ENCODE measurements at regions not wholly inside any gene's neighbourhood (a gene's known extent, or its start where the extent isn't known, plus 50 kb on each side); places are given as distances from the start of the nearest gene placed in this dataset.
"Not testable (repeated sequence)": the region's sequence is repeated elsewhere in the genome, so short reads cannot be mapped to it uniquely, and the experiment has no call there.

DNA sequence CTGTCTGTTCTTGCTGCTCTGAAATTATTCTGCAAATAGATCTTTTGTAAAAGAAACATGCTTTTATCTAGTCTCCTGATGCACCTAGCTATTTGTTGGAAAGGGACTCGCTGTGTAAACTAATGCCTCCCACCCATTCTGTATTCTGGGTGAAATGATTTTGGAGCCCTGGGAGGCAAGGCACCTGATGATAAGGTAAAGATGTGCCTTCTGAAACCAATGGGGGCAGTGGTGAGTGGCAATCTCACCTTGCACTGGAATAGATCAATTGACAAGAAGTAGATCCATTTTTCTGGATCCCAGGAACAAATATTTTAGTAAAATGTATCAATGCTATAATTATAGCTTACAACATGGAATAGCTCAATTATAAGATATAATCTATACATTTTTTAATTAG lies 170.5 kb upstream of the SPATA31A3 start:
- H3K36me3 ChIP-seq (ENCODE audit: control insufficient read depth in 2 of 2, extremely low read depth in 1 of 2, insufficient read depth in 1 of 2, low read length in 1 of 2); DNase-seq; H3K27ac ChIP-seq (ENCODE audit: low read length); H3K27me3 Mint-ChIP-seq; H3K9me3 ChIP-seq; H3K4me3 Mint-ChIP-seq; H3K9me3 Mint-ChIP-seq; H3K27ac Mint-ChIP-seq; H3K27me3 ChIP-seq (replicated peaks in 1 of 2; ENCODE audit: control insufficient read depth in 2 of 2, extremely low read depth in 1 of 2, insufficient read depth in 2 of 2, low read length in 1 of 2); H3K4me1 ChIP-seq (ENCODE audit: control insufficient read depth in 1 of 2, extremely low read depth in 1 of 2, insufficient read depth in 2 of 2, low read length in 2 of 2); H3K36me3 Mint-ChIP-seq; CTCF ChIA-PET; H3K4me1 Mint-ChIP-seq; ATAC-seq (replicated peaks in 1 of 4); H3K4me3 ChIP-seq (ENCODE audit: control insufficient read depth in 1 of 2, extremely low read depth in 1 of 2, low read length in 1 of 2); POLR2A ChIA-PET: not testable (repeated sequence)
- WGBS (ENCODE audit: insufficient coverage): no CpG with 5 or more reads among the region's 1 CpG

DNA sequence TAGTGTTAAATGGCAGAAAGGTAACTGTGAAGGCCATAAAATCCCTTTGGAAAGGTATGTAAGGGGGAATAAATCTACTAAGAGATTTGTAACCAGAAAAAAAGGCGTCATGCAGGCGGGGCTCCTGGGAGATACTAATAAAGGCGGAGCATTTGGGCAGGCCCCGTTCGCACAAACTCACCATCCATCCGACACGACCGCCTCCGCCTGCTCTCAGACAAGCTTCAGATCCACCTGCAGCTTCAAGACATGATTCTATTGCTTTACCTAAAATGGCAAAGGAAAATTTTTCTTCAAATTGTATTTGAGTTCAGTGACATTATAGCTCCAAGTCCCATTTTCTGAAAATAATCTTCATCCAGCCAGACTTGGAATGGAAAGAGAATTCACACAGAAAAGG lies 162.9 kb upstream of the SPATA31A3 start:
- H3K9me3 ChIP-seq; H3K4me3 Mint-ChIP-seq; ATAC-seq (replicated peaks in 1 of 4); H3K9me3 Mint-ChIP-seq; H3K27ac Mint-ChIP-seq; H3K4me3 ChIP-seq (ENCODE audit: control insufficient read depth in 1 of 2, extremely low read depth in 1 of 2, low read length in 1 of 2); H3K36me3 ChIP-seq (ENCODE audit: control insufficient read depth in 2 of 2, extremely low read depth in 1 of 2, insufficient read depth in 1 of 2, low read length in 1 of 2); DNase-seq; H3K4me1 Mint-ChIP-seq; H3K27ac ChIP-seq (ENCODE audit: low read length); CTCF ChIA-PET; H3K27me3 Mint-ChIP-seq; H3K27me3 ChIP-seq (replicated peaks in 1 of 2; ENCODE audit: control insufficient read depth in 2 of 2, extremely low read depth in 1 of 2, insufficient read depth in 2 of 2, low read length in 1 of 2); POLR2A ChIA-PET; H3K4me1 ChIP-seq (ENCODE audit: control insufficient read depth in 1 of 2, extremely low read depth in 1 of 2, insufficient read depth in 2 of 2, low read length in 2 of 2); H3K36me3 Mint-ChIP-seq: not testable (repeated sequence)
- no CpG with 5 or more reads among the region's 9 CpGs for WGBS (ENCODE audit: insufficient coverage)

DNA sequence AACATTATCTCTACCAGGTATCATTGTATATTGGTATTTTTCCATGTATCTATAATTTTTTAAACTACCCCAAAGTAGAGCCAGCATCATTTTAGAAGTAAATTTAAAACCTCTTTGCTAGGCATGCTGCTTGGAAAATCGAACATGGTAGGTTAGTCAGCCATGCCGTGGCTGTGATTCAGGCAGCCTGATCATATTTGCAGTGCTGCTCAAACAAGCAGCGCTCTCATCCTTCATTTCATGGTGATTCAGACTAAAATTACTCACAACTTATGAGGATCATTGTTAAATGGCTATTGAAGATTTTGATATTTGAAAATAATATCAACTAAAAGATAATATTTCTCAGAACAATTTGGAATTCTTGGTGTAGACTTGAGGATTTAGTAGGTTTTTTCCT lies 161.2 kb upstream of the SPATA31A3 start:
- H3K4me3 ChIP-seq (ENCODE audit: control insufficient read depth in 1 of 2, extremely low read depth in 1 of 2, low read length in 1 of 2); DNase-seq; H3K4me1 ChIP-seq (ENCODE audit: control insufficient read depth in 1 of 2, extremely low read depth in 1 of 2, insufficient read depth in 2 of 2, low read length in 2 of 2); H3K27ac Mint-ChIP-seq; H3K36me3 Mint-ChIP-seq; H3K4me1 Mint-ChIP-seq; CTCF ChIA-PET; POLR2A ChIA-PET; ATAC-seq (replicated peaks in 1 of 4); H3K27me3 Mint-ChIP-seq; H3K9me3 ChIP-seq; H3K27me3 ChIP-seq (replicated peaks in 1 of 2; ENCODE audit: control insufficient read depth in 2 of 2, extremely low read depth in 1 of 2, insufficient read depth in 2 of 2, low read length in 1 of 2); H3K36me3 ChIP-seq (ENCODE audit: control insufficient read depth in 2 of 2, extremely low read depth in 1 of 2, insufficient read depth in 1 of 2, low read length in 1 of 2); H3K27ac ChIP-seq (ENCODE audit: low read length); H3K9me3 Mint-ChIP-seq; H3K4me3 Mint-ChIP-seq: not testable (repeated sequence)
- WGBS (ENCODE audit: insufficient coverage): no CpG with 5 or more reads among the region's 3 CpGs

DNA sequence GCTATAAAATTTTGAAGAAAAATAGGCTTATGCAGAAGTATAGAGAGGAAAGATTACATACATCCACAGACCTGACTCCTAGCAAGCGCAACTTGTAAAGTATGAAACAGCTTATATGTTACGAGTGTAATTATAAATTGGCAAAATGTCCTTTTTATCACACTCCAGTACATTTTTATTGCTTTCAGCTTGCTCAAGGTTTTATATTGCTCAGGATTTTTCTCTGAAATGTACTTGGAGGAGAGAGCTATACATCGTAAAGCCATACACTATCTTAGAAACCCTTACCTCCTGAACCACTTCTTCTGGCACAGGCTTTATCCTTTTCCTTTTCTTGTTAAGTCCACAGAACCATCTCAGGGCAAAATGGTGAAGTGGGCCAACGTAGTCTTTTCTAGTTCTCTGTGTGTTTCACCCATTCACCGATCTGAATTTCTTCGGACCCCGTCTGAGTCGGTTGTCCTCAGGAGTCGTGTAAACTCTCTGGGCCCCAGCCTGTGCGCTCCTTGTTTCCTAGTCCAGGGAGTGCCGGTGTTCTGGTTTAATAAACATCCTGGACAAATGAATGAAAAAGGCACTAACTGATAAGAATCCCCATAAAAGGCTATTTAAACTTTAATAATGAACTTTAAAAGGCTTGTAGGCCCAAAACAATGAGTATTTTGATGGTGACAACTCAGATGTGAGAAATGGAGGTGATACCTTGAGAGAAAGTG lies 150.2 kb upstream of the SPATA31A3 start:
- not testable (repeated sequence) for ATAC-seq (replicated peaks in 1 of 4)

DNA sequence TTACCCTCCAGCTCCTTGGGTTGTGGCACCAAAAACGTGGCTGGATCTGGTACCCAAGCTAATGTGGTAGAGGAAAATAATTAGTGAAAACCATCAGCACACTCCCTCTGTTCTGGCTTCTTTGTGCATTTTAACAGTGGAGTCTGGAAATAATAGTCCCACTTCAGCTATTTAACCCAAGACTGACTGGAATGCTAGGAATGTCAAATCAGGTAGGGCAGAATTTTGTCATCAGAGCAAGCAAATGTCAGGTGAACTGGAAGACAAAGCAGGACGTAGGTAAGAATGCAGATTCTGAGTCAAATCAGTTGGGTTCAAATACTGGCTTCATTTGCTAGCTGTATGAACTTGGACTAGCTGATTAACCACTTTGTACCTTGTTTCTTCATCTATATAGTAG lies 144.0 kb upstream of the SPATA31A3 start:
- H3K36me3 ChIP-seq (ENCODE audit: control insufficient read depth in 2 of 2, extremely low read depth in 1 of 2, insufficient read depth in 1 of 2, low read length in 1 of 2); H3K9me3 ChIP-seq; ATAC-seq (replicated peaks in 1 of 4); CTCF ChIA-PET; H3K4me3 Mint-ChIP-seq; H3K4me3 ChIP-seq (ENCODE audit: control insufficient read depth in 1 of 2, extremely low read depth in 1 of 2, low read length in 1 of 2); DNase-seq; H3K27ac ChIP-seq (ENCODE audit: low read length); H3K4me1 Mint-ChIP-seq; H3K27ac Mint-ChIP-seq; H3K4me1 ChIP-seq (ENCODE audit: control insufficient read depth in 1 of 2, extremely low read depth in 1 of 2, insufficient read depth in 2 of 2, low read length in 2 of 2); H3K9me3 Mint-ChIP-seq; POLR2A ChIA-PET; H3K27me3 ChIP-seq (replicated peaks in 1 of 2; ENCODE audit: control insufficient read depth in 2 of 2, extremely low read depth in 1 of 2, insufficient read depth in 2 of 2, low read length in 1 of 2); H3K36me3 Mint-ChIP-seq; H3K27me3 Mint-ChIP-seq: not testable (repeated sequence)
- no CpG with 5 or more reads among the region's 2 CpGs for WGBS (ENCODE audit: insufficient coverage)

More for the DNA sequence above, 150.2 kb upstream of the SPATA31A3 start:
- H3K9me3 ChIP-seq; H3K27ac ChIP-seq (ENCODE audit: low read length); H3K4me3 Mint-ChIP-seq; H3K27me3 Mint-ChIP-seq; H3K27me3 ChIP-seq (replicated peaks in 1 of 2; ENCODE audit: control insufficient read depth in 2 of 2, extremely low read depth in 1 of 2, insufficient read depth in 2 of 2, low read length in 1 of 2); H3K36me3 ChIP-seq (ENCODE audit: control insufficient read depth in 2 of 2, extremely low read depth in 1 of 2, insufficient read depth in 1 of 2, low read length in 1 of 2); H3K36me3 Mint-ChIP-seq; CTCF ChIA-PET; DNase-seq; H3K4me1 ChIP-seq (ENCODE audit: control insufficient read depth in 1 of 2, extremely low read depth in 1 of 2, insufficient read depth in 2 of 2, low read length in 2 of 2); H3K27ac Mint-ChIP-seq; H3K9me3 Mint-ChIP-seq; H3K4me1 Mint-ChIP-seq; H3K4me3 ChIP-seq (ENCODE audit: control insufficient read depth in 1 of 2, extremely low read depth in 1 of 2, low read length in 1 of 2); POLR2A ChIA-PET: not testable (repeated sequence)
- WGBS (ENCODE audit: insufficient coverage): no CpG with 5 or more reads among the region's 11 CpGs

DNA sequence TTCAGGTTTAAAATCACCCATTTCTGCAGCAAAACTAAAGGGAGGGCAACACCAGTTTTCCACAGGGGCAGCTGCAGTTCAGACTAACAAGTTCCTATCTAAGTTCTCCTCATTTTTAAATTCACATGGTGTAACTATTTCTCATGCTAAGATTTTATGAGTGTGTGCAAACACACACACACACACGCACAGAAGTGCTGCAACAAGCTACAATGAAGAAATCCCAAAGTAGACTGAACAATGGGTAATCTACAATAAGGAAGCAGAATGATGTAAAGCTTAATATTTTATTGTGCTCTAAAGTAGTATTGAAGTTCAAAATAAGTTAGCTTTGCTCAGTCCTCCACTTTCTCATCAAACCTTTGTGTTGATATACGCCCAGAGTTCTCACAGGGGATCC lies 140.8 kb upstream of the SPATA31A3 start:
- H3K36me3 ChIP-seq (ENCODE audit: control insufficient read depth in 2 of 2, extremely low read depth in 1 of 2, insufficient read depth in 1 of 2, low read length in 1 of 2); DNase-seq; H3K4me3 Mint-ChIP-seq; H3K27me3 Mint-ChIP-seq; H3K9me3 Mint-ChIP-seq; H3K4me3 ChIP-seq (ENCODE audit: control insufficient read depth in 1 of 2, extremely low read depth in 1 of 2, low read length in 1 of 2); H3K9me3 ChIP-seq; POLR2A ChIA-PET; ATAC-seq (replicated peaks in 1 of 4); H3K27ac ChIP-seq (ENCODE audit: low read length); H3K36me3 Mint-ChIP-seq; H3K4me1 Mint-ChIP-seq; CTCF ChIA-PET; H3K27me3 ChIP-seq (replicated peaks in 1 of 2; ENCODE audit: control insufficient read depth in 2 of 2, extremely low read depth in 1 of 2, insufficient read depth in 2 of 2, low read length in 1 of 2); H3K27ac Mint-ChIP-seq; H3K4me1 ChIP-seq (ENCODE audit: control insufficient read depth in 1 of 2, extremely low read depth in 1 of 2, insufficient read depth in 2 of 2, low read length in 2 of 2): not testable (repeated sequence)
- no CpG with 5 or more reads among the region's 2 CpGs for WGBS (ENCODE audit: insufficient coverage)

DNA sequence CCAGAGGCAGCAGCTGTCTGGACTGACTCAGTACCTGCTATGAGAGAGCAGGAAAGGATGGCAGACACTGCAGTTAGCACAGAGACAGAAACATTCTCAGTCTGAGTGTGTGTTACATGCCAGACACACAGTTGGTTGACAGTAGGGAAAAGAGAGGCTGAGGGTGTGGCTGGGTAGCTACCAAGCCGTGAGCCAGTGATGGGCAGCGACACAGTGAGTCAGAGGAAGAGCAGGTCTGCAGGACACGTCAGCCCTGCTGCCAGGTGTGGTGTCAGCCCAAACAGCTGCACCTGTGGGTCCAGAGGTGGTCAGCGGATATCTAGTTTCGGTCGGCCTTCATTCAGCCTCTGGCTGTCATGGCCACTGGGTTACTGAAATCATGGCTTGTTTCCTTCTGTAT lies 124.4 kb upstream of the SPATA31A3 start:
- H3K4me1 Mint-ChIP-seq; H3K27ac Mint-ChIP-seq; H3K36me3 Mint-ChIP-seq; H3K36me3 ChIP-seq (ENCODE audit: control insufficient read depth in 2 of 2, extremely low read depth in 1 of 2, insufficient read depth in 1 of 2, low read length in 1 of 2); POLR2A ChIA-PET; H3K27me3 Mint-ChIP-seq; H3K27ac ChIP-seq (ENCODE audit: low read length); H3K4me3 ChIP-seq (ENCODE audit: control insufficient read depth in 1 of 2, extremely low read depth in 1 of 2, low read length in 1 of 2); DNase-seq; H3K4me3 Mint-ChIP-seq; H3K9me3 Mint-ChIP-seq; H3K27me3 ChIP-seq (replicated peaks in 1 of 2; ENCODE audit: control insufficient read depth in 2 of 2, extremely low read depth in 1 of 2, insufficient read depth in 2 of 2, low read length in 1 of 2); H3K9me3 ChIP-seq; ATAC-seq (replicated peaks in 1 of 4); CTCF ChIA-PET; H3K4me1 ChIP-seq (ENCODE audit: control insufficient read depth in 1 of 2, extremely low read depth in 1 of 2, insufficient read depth in 2 of 2, low read length in 2 of 2): not testable (repeated sequence)
- WGBS (ENCODE audit: insufficient coverage): no CpG with 5 or more reads among the region's 6 CpGs
